ENCODE measurements at regions not wholly inside any gene's neighbourhood (a gene's known extent, or its start where the extent isn't known, plus 50 kb on each side); places are given as distances from the start of the nearest gene placed in this dataset.

DNA sequence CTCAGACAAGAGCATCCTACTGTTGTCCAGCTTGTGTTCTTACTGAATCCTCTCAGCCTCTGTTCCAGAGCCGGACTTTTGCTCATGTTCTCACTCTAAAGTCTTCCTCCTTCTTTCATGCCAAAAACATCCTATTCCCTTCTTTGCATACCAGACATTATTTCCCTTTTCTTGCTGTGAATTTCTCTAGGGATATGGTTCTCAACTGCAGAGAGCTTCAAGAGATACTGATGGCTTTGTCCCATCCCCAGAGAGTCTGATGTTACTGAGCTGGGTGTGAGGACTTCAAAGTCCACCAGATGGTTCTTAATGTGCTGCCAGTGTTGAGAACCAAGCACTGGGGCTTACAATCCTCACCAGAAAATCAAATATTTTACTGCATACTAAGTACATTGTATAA lies 98.6 kb upstream of the FER start:
- no peak for DNase-seq (ENCODE audit: low read depth)

DNA sequence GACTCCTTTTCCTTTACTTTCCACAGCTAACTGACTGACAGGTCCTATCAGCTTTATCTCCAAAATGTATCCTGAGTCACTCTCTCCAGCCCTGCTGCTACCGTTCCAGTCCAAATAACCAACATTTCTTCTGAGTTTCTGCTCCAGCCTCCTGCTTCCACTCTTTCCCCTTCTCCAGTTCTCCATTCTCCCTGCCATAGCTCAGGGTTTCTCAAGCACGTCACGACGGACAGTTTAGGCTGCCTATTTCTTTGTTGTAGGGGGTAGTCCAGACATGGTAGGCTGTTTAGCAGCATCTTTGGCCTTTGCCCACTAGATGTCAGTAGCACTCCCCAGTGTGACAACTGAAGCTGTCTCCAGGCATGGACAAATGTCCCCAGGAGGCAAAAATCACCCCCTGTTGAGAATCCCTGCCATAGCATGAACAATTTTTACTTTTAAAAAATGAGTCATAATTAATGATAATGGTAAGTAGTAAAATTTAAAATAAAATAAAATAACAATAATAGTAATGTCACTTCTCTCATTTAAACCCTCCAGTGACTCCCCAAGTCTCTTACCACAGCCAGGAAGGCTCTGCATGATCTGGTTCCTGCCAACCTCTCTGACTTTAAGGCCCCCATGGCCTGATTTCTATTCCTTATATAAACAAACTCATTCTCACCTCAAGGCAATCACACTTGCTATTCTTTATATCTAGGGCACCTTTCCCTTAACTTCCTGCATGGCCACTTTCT lies 105.4 kb upstream of the FER start:
- DNase-seq (ENCODE audit: low read depth) = peak; percentile 35

DNA sequence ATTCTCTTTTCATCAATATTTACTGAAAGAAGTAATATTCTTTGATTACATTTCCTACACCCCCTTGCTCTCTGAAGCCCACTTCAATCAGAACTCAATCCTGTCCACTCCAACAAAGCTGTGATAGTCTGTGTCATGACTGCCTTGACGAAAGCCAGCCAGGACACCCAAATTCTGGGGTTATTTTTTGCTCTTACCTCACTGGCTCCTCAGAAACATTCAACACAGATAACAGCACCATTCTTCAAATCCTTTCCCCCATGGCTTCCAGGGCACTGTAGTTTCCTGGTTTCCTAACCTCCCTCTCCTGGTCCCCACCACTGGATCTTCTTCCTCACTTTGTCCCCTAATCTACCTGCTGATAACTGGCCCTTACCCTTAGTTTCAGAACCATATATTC lies 106.1 kb upstream of the FER start:
- DNase-seq (ENCODE audit: low read depth) = no peak

DNA sequence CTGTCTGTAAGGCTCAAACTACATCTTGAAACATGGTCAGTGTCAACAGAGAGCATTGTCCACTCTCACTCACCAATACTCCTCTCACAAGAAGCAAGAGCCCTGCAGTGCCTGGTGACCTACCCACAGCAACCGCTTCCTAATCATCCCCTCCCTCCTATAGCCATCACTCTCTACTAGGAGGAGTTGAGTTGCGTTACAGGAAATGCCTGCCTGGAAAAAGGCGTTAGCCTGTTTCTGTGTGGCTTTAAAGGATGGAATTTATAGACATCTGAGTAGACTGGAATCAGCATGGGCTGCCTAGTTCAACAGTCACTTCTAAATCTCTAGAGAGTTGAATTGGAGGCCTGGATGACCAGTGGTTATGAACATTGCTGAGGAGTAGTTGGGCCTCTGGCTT lies 108.3 kb upstream of the FER start:
- no peak for DNase-seq (ENCODE audit: low read depth)

DNA sequence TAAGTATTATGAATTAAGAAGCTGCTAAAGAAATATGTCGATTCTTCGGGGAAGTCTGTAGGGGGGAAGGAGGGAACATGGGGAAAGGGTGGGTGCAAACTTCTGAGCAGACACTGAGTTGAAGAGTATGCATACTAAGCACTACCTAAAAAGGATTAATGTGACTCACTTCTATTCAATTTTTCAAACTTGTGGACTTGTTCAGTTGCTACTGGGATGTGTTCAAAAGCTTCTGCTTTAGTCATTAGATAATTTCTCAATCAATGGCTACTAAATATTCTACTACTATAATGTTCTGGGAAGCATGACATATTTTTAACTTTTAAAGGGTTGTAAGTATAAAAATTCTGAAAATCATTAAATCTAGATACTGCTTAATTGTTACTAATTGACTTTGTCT lies 109.7 kb upstream of the FER start:
- no peak for DNase-seq (ENCODE audit: low read depth)

DNA sequence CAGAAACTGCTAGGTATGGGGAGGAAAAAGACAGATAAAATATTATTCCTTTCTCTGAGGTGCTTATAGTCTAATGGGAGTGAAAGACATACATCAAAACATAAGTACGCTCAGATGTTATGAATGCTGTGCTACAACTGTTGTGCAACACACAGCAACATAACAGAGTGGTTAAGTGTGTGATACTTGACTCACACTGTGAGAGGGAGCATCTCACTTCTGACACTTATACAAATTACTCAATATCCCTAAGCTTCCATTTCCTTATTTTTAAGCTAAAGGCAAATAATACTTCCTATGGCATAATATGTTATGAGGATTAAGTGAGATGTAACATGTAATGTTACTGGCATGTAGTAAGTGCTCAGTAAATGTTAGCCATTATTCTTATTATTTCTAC lies 110.6 kb upstream of the FER start:
- no peak for DNase-seq (ENCODE audit: low read depth)

DNA sequence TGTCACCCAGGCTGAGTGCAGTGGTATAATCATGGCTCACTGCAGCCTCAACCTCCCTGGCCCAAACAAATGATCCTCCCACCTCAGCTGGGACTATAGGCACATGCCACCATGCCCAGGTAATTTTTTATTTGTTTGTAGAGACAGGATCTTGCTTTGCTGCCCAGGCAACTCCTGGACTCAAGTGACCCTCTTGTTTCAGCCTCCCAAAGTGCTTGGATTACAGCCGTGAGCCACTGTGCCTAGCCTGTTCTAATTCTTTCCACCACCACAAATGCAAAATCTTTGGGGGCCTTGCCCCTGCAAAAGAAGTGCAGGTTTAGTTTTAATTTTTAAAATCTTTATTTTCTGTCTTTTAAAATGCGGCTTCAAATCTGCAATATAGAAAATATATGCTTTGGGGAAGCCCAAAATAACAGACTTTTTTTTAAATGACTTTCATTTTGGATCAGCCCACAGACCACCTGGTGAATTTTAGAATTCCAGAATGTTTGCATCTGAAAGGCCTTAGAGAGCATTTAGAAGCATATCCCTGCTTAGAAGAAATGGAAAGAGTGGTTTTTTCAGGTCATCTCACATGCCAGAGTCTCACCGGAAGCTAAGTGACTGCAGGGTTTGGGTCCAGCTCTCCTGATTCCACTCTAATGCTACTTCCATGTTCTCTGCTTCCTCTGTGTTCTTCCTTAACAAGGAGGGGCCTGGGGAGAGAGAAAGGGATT lies 111.4 kb upstream of the FER start:
- DNase-seq (ENCODE audit: low read depth) = no peak

DNA sequence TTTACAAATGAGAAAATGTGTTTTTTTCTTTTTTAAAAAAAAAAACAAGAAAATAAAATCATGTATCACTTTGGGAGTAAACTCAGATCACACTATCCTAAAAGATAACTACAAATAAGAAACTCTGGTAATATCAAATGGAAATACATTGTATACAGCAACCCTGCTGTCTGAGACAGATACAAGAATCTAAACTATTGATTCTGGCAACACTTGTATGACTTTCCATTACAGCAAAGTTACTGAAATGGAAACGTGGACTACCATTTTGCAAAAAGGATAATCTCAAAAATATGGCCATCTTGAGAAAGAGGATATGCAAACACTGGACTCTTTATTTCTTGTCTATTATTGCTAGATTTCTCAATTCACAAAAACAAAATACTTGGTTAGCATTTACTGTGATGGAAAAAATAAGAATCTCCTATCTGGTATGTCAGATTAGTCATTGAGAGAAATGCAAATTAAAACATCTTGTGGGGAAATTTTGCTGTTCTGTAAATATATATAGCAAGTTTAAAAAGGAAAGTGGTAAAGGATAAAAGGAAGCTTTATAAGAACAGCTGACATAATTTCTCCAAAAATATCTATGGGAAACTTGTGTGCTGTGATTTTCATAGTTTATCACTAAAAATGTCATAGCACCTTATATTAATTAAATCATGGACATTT lies 112.9 kb upstream of the FER start:
- no peak for DNase-seq (ENCODE audit: low read depth)

DNA sequence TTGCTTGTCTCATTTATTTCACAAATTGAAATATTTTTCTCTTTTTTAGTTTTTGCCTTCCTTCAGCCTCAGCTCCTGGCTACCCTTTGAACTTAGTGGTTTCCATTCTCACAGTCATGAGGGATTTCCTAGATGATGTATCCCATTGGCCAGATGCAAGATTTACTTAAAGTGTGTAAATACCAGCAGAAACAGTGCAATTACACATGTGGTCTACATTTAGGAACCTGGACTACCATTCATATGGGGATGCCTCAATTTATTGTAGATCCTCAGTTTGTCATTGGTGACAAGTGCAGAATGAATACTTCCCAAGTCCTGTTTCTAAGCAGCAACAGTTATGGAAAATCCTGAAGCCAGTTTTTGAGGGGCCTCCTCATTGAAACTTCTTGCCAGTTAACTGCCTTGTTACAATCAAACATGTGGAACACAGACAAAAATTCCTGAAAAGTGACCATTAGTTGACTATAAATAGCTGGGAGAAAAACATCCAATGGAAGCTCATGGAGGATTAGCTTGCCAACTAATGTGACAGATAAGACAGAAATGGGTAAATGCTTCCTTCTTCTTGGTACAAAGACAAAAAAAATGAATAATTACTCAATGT lies 113.6 kb upstream of the FER start:
- no peak for DNase-seq (ENCODE audit: low read depth)

DNA sequence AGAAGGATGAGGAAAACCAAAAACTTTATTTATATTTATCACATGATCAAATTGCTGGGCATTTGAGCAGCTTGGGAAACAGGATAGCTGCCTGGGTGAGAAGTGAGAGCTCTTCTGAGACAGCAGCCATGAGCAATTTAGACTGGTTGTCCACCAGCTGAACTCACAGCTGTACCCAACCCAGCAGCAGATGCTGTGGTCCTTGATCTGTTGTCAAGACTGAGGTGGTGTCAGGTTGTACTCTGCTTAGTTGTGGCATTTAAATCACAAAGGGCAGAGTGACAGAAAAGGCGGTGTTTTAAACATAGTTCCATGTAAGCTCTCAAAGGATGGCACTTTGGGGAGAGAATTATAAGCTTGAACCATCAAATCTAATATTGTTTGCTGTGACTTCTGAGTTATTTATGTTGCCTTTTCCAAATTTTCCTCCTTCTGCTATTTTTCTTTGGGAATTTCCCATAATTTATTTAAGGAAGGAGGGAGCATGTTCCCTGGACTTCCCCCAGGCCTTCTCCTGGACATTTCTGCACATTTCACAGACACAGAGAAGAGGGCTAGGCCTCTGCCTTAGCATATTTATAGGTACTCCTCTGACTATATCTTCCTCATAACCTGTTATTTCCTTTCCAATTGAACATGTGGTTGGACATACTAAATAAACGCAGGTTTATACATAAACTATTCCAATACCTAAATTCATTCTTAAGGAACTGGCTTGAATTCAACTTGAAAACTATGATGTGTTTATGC lies 117.7 kb upstream of the FER start:
- DNase-seq (ENCODE audit: low read depth) = no peak

DNA sequence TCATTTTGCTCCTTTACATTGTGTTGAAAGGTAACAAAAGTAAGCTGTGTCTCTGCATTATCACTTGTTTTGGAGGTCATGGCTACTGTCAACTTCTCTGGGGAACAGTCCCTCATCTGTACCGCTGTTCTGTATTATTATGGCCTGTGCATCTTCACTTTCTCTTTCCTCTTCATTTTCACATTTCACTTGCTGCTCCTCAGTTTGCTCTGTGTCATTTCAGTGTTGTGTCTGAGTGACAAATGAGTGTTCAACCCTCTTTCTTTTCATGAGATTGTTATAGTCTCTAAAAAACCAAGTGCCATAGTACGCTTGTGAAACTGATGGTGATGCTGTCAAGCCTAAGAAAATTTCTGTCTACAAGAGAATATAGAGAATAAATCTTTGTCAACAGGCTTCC lies 122.0 kb upstream of the FER start:
- no peak for DNase-seq (ENCODE audit: low read depth)

DNA sequence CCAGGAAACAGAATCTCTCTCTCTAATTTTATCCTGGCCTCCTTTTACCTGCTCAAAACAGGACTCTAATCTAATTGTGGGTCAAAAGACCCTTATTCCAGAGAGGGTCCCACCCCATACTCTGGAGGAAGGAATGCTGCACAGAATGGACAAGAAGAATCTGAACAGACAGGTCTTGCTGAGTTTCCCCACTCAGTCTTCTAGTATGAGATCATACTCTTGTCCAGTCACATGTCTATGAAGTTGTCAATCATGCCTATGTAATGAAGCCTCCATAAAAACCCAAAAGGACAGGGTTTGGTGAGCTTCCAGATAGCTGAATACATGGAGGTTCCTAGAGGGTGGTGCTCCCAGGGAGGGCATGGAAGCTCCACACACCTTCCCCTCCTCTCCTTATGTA lies 123.9 kb upstream of the FER start:
- no peak for DNase-seq (ENCODE audit: low read depth)

DNA sequence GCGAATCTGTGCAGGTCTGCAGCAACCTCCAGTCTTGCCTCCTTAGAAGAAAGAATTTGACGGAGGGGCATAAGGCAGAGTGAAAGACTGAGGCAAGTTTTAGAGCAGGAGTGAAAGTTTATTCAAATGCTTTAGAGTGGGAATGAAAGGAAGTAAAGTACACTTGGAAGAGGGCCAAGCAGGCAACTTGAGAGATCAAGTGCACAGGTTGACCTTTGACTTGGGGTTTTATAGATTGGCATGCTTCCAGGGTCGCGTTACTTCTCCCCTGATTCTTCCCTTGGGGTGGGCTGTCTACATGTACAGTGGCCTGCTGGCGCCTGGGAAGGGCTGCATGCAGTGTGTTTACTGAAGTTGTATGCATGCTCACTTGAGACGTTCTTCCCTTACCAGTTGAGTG lies 127.2 kb upstream of the FER start:
- DNase-seq (ENCODE audit: low read depth) = no peak

DNA sequence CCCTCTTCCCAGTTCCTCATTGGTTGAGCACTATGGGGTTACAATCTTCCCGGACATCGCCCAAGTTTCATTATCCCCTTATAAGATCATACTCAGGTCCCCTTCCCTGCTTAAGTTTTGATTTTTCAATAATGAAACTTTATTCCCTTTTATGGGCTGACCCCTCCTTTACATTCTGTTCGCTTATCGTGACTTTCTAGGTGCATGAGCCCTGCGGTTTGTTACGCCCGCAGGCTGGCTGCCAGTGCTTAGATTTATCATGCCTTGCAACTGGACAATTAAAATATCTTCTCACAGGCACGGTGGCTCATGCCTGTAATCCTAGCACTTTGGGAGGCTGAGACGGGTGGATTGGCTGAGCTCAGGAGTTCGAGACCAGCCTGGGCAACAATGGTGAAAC lies 127.9 kb upstream of the FER start:
- no peak for DNase-seq (ENCODE audit: low read depth)

DNA sequence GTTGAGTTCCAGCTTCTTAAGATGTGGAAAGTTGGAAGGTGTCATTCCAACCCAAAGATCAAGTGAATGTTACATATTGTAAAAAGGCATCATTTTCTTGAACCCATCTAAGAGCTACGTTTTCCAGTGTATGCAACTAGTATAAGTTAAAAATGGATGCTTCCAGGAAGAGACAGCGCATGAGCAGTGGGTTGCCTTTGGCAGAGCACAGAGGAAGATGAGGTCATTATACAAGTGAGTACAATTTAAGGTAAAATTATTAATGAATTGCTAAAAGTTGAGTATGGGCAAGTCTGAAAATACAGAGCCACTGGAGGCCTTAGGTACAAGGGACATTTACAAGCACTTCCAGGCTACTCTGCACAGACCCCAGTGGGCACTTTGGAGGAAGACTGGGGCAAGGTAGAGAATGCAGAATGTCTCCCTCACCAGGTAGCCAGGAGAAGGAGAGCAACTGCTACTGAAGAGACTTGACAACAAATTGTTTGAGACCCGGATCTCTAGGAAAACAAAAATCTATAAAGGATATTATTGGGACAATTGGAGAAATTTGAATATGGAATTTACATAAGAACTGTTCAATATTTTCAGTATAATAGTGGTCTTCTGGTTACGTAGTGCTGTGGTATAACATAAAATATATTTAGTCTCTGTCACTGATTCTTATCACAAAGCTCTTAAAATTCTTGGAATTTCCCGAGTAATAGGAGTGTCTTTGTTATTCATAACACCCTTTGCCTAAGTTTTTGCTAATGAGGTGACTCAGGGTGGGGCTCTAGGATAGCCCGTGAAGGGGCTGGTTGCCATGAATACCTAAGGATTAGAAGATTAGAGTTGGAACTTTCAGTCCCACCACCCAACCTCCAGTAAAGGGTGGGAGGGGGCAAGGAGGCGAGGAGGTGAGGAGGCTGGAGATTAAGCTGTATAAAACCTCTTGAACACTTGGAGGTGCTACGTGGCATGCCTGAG lies 129.9 kb upstream of the FER start:
- DNase-seq (ENCODE audit: low read depth) = no peak

DNA sequence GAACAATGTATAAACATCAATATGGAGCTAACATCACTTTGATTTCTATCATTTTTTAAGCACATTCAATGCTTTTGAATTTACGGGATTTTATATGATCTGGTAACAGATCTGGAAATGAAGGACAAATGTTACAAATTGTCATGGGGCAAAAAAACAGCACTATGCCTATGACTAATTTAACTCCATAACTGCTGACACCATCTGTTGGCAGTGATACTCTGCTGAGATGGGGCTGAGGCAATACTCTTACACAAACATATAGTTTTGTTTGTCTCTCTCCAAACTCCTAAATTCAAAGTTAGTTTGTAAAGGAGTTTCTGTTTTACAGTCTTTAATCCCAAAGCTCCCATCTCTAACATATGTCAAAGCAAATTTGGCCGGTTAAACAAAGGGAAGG lies 132.5 kb upstream of the FER start:
- no peak for DNase-seq (ENCODE audit: low read depth)

DNA sequence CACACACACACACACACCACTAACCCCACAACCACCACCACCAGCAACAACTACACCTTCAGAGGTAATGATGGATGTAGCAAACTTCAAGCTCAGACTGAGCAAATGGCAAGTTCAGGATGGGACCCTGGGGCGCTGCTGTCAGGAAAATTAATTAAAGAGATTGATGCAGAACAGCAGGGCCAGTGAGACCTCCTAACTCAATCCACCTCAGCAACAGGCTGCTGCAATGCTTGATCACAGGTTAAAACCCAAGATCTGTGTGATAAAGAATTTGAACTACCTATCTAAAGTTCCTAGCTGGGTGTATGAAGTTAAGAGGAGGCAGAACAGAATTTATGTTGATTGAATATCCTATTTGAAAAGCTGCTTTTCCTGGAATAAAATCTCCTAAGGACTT lies 140.3 kb upstream of the FER start:
- no peak for DNase-seq (ENCODE audit: low read depth)

DNA sequence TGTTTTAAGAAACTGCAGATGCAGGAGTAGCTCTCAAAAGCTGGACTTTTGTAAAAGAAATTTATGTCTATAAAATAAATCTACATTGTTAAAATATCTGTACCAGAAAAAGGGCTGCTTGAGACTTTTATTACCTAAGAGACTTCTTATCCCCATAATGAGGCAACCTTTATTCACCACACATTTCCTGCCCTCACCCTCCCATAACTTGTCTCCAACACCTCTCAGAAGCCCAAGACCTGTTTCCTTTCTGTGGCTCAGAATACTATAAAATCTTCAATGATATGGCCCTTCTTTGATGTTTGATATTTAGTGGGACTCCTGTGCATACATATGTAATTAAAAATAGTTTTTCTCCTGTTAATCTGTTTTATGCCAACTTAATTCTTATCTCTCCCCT lies 141.5 kb upstream of the FER start:
- DNase-seq (ENCODE audit: low read depth) = no peak

DNA sequence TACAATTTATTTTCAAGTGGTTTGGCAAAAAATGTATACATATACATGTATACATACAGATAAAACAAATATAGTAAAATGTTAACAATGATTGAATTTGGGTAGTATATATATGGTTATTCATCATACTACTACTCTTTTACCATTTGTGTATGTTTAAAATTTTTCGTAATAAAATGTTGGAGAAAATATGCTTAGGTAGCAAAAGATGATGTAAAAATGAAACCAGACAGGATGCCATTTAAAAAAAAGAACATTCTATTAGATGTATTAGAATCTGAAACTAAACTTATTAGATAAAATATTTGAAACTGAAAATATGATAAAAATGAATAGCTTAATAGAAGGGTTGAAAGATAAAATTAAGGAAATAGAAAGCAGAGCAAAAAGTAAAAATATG lies 144.9 kb upstream of the FER start:
- DNase-seq (ENCODE audit: low read depth) = no peak

DNA sequence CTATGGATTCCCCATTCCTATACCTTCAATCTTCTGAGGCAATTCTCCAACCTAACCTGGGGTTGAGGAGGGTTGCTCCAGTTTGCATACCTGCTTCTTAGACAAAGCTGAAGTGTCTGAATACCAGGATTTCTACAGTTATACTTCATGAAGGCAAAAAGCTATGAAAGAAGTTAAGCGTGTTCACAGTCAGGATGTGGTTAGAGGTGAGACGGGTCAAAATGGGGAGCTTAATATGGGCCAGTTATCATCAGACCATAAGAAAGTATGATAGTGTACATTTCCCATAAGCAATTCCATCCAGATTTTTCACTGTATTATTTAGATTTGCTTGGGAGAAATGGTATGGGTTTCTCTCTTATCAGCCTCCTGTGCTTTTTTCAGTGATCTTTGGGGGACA lies 156.9 kb upstream of the FER start:
- no peak for DNase-seq (ENCODE audit: low read depth)

DNA sequence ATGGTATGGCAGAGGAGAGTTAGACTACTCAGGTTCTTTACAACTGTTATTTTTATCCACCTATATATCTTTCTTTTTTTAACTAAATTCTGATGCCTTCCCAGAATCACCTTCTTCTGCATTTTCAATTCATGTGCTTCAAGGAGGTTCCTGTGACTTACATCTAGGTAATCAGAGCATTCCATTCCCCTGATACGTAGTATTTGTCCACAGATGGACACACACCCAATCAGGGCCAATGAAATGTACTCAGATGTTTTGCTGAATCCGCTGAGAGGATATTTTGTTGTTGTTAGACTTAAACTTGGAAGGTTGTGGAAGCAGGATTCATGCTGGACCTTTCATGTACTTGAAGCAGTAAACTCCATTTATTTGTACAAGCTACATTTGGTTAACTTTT lies 159.4 kb upstream of the FER start:
- no peak for DNase-seq (ENCODE audit: low read depth)
